H9 (cell line): ENCODE measurements at regions not wholly inside any gene's neighbourhood (a gene's known extent, or its start where the extent isn't known, plus 50 kb on each side); places are given as distances from the start of the nearest gene placed in this dataset.

Experiments used
- DNase-seq: peaks from one replicate; pipeline ENCODE4 v3.0.0-alpha.2; 2017
- H2AFZ ChIP-seq: one replicate; pipeline ENCODE4 v1.6.1; 2013; ENCODE audit warnings: mild to moderate bottlenecking, low read length, control low read depth, moderate library complexity
- H2AK5ac ChIP-seq: 2 replicates; pipeline ENCODE4 v1.6.1; 2013; ENCODE audit warnings: low read length, control low read depth, mixed read lengths; ENCODE audit not compliant: insufficient read length
- H2BK120ac ChIP-seq: one replicate; pipeline ENCODE4 v1.6.1; 2013; ENCODE audit warnings: low read depth, mild to moderate bottlenecking, low read length, control low read depth, inconsistent platforms; ENCODE audit not compliant: poor library complexity, severe bottlenecking
- H2BK12ac ChIP-seq: 2 replicates; pipeline ENCODE4 v1.6.1; 2013; ENCODE audit warnings: low read length, control low read depth, mixed read lengths, low read depth; ENCODE audit not compliant: insufficient read length
- H2BK15ac ChIP-seq: 2 replicates; pipeline ENCODE4 v1.6.1; 2013; ENCODE audit warnings: low read depth, low read length, control low read depth
- H2BK20ac ChIP-seq: one replicate; pipeline ENCODE4 v1.6.1; 2013; ENCODE audit warnings: low read depth, mild to moderate bottlenecking, low read length, control low read depth, inconsistent platforms; ENCODE audit not compliant: poor library complexity, severe bottlenecking
- H2BK5ac ChIP-seq: 2 replicates; pipeline ENCODE4 v1.6.1; 2013; ENCODE audit warnings: low read length, control low read depth, mixed read lengths; ENCODE audit not compliant: insufficient read length
- H3K14ac ChIP-seq: 2 replicates; pipeline ENCODE4 v1.6.1; 2013; ENCODE audit warnings: low read length, control low read depth; ENCODE audit not compliant: insufficient read depth
- H3K18ac ChIP-seq: 2 replicates; pipeline ENCODE4 v1.6.1; 2013; ENCODE audit warnings: low read depth, mild to moderate bottlenecking, mixed read lengths, low read length, control low read depth; ENCODE audit not compliant: insufficient read length
- H3K23ac ChIP-seq: 2 replicates; pipeline ENCODE4 v1.6.1; 2013; ENCODE audit warnings: low read length, control low read depth, mixed read lengths, low read depth; ENCODE audit not compliant: insufficient read length
- H3K23me2 ChIP-seq: 2 replicates; pipeline ENCODE4 v1.6.1; 2013; ENCODE audit warnings: low read depth, mild to moderate bottlenecking, mixed read lengths, low read length, control low read depth; ENCODE audit not compliant: insufficient read length, poor library complexity, severe bottlenecking
- H3K27ac ChIP-seq: 2 replicates; pipeline ENCODE4 v1.5.1; 2013; ENCODE audit warnings: low read length, control low read depth, mixed read lengths, low read depth; ENCODE audit not compliant: insufficient read length
- H3K27me3 ChIP-seq: 2 replicates; pipeline ENCODE4 v1.6.1; 2013; ENCODE audit warnings: low read length, control low read depth, inconsistent platforms; ENCODE audit not compliant: insufficient read depth
- H3K4ac ChIP-seq: 2 replicates; pipeline ENCODE4 v1.6.1; 2013; ENCODE audit warnings: low read depth, mild to moderate bottlenecking, control low read depth, inconsistent platforms, low read length, moderate library complexity
- H3K4me1 ChIP-seq: 2 replicates; pipeline ENCODE4 v1.6.1; 2013; ENCODE audit warnings: low read length, control low read depth, inconsistent platforms; ENCODE audit not compliant: insufficient read depth
- H3K4me2 ChIP-seq: 2 replicates; pipeline ENCODE4 v1.6.1; 2013; ENCODE audit warnings: low read length, control low read depth, mixed read lengths; ENCODE audit not compliant: insufficient read length, insufficient read depth
- H3K56ac ChIP-seq: 2 replicates; pipeline ENCODE4 v1.6.1; 2013; ENCODE audit warnings: low read depth, mild to moderate bottlenecking, mixed read lengths, low read length, control low read depth; ENCODE audit not compliant: insufficient read length
- H3K79me1 ChIP-seq: 2 replicates; pipeline ENCODE4 v1.6.1; 2013; ENCODE audit warnings: low read depth, mild to moderate bottlenecking, moderate library complexity, low read length, control low read depth, inconsistent platforms; ENCODE audit not compliant: insufficient read depth, poor library complexity, severe bottlenecking
- H3K79me2 ChIP-seq: 2 replicates; pipeline ENCODE4 v1.6.1; 2013; ENCODE audit warnings: low read length, control low read depth, inconsistent platforms; ENCODE audit not compliant: insufficient read depth
- H3K9ac ChIP-seq: 2 replicates; pipeline ENCODE4 v1.6.1; 2013; ENCODE audit warnings: low read length, control low read depth, mixed read lengths; ENCODE audit not compliant: insufficient read length; ENCODE audit errors: extremely low read depth
- H3K9me3 ChIP-seq: one replicate; pipeline ENCODE4 v1.6.1; 2013; ENCODE audit warnings: low read depth, low read length, inconsistent platforms; ENCODE audit not compliant: control insufficient read depth
- H3T11ph ChIP-seq: one replicate; pipeline ENCODE4 v1.6.1; 2013; ENCODE audit warnings: mild to moderate bottlenecking, low read length, control low read depth, inconsistent platforms
- H4K20me1 ChIP-seq: one replicate; pipeline ENCODE4 v1.6.1; 2013; ENCODE audit not compliant: control insufficient read depth, insufficient read length, insufficient read depth
- H4K5ac ChIP-seq: 2 replicates; pipeline ENCODE4 v1.6.1; 2013; ENCODE audit warnings: low read depth, mild to moderate bottlenecking, mixed read lengths, low read length, control low read depth; ENCODE audit not compliant: insufficient read length
- H4K8ac ChIP-seq: replicated peaks from 2 replicates; pipeline ENCODE4 v1.6.1; 2013; ENCODE audit warnings: low read length, control low read depth, mixed read lengths, low read depth; ENCODE audit not compliant: insufficient read length
- H4K91ac ChIP-seq: 2 replicates; pipeline ENCODE4 v1.6.1; 2013; ENCODE audit warnings: low read depth, mild to moderate bottlenecking, moderate library complexity, mixed read lengths, low read length, control low read depth; ENCODE audit not compliant: insufficient read length
- H3K27ac Mint-ChIP-seq, 3 experiments: 2 replicates in 2 of 3; 3 replicates in 1 of 3; pipeline ENCODE4 v1.8.0; 2020 to 2021; ENCODE audit warnings: mixed read lengths in 3 of 3, mild to moderate bottlenecking in 1 of 3, moderate library complexity in 1 of 3
- H3K27me3 Mint-ChIP-seq: 2 replicates; pipeline ENCODE4 v1.8.0; 2021; ENCODE audit warnings: low read depth, mild to moderate bottlenecking, moderate library complexity, mixed read lengths
- H3K36me3 Mint-ChIP-seq, 3 experiments: 2 replicates in 2 of 3; 3 replicates in 1 of 3; pipeline ENCODE4 v1.8.0; 2020 to 2021; ENCODE audit warnings: low read depth in 3 of 3, mixed read lengths in 3 of 3; ENCODE audit not compliant: insufficient read depth in 1 of 3
- H3K4me1 Mint-ChIP-seq, 2 experiments: 2 replicates each; pipeline ENCODE4 v1.8.0; 2020; ENCODE audit warnings: mixed read lengths in 2 of 2
- H3K4me3 Mint-ChIP-seq, 2 experiments: 2 replicates in 1 of 2; 3 replicates in 1 of 2; pipeline ENCODE4 v1.8.0; 2020 to 2021; ENCODE audit warnings: mild to moderate bottlenecking in 2 of 2, mixed read lengths in 2 of 2, moderate library complexity in 1 of 2
- H3K9me3 Mint-ChIP-seq, 2 experiments: 2 replicates in 1 of 2; 3 replicates in 1 of 2; pipeline ENCODE4 v1.8.0; 2020; ENCODE audit warnings: mild to moderate bottlenecking in 2 of 2, mixed read lengths in 2 of 2, moderate library complexity in 1 of 2
- WGBS: extraction: QIAGEN DNeasy Blood & Tissue Kit; methylation state at CpG from one replicate; pipeline ENCODE4 v1.1.7; 2013; ENCODE audit warnings: missing lambda C conversion rate, low lambda C conversion rate, mixed read lengths; ENCODE audit not compliant: insufficient read length; ENCODE audit errors: extremely low coverage; 5-methylcytosine and 5-hydroxymethylcytosine counted together
- TF ChIP-seq, protein P1 (sequence below): fragments of 200-600 bp; sonication (generic); conservative IDR thresholded peaks from 3 replicates; pipeline ENCODE4 v1.8.0; 2021; ENCODE audit warnings: antibody characterized with exemption, mild to moderate bottlenecking

DNA sequence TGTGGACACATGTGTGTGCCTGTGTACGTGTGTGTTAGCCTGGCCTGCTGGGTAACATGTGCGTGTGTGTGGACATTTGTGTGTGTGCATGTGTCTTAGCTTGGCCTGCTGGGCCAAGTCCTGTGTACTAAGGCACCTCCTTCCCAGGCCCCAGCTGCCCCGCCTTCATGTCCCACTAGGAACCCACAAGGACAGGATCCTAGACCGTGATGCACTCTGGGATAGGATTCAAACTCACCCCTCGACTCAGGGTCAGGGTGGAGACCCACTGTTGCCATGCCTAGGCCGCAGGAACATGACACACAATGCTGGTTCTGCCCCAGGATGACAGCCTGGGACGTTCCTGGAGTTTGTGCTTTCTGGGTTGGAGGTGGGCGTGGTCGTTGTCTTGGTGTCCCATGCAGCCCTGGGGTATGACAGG, 89.9 kb upstream of the TMPRSS2 start:
- Histone ChIP-seq H3K79me2 (no peaks in the 10 kb centered on the region), H4K8ac (no peak overlapping the region), H4K5ac (no peak overlapping the region), H2BK5ac (no peak overlapping the region), H2BK120ac (no peak overlapping the region), H2BK12ac (no peak overlapping the region), H2BK20ac (no peak overlapping the region), H3K9me3 (no peaks in the 10 kb centered on the region), H3K56ac (no peak overlapping the region), H3K14ac (no peak overlapping the region; the same call in 1 of the 2 replicates), H3K4me2 (no peak overlapping the region), H3K18ac (no peak overlapping the region), H3K4ac (no peak overlapping the region), H3K4me1 (peaks cover 10% of the 10 kb centered on the region), H4K91ac (no peak overlapping the region), H3T11ph (no peak overlapping the region), H3K79me1 (no peaks in the 10 kb centered on the region), H3K27me3 (no peaks in the 10 kb centered on the region; the same call in 1 of the 2 replicates), H3K23ac (no peak overlapping the region), H3K27ac (no peak overlapping the region), H3K23me2 (no peaks in the 10 kb centered on the region), H4K20me1 (no peaks in the 10 kb centered on the region), H3K9ac (no peak overlapping the region), H2AFZ (no peak overlapping the region), H2AK5ac (no peak overlapping the region), H2BK15ac (no peak overlapping the region)
- Mint-ChIP-seq H3K4me1 (peaks cover 22 to 29% of the 10 kb centered on the region in 2 experiments), H3K36me3 (no peaks in the 10 kb centered on the region), H3K27me3 (peaks cover 40% of the 10 kb centered on the region), H3K9me3 (no peaks in the 10 kb centered on the region; a peak in 1 of 5 replicates), H3K27ac (no peak overlapping the region), H3K4me3 (no peak overlapping the region)
- TF ChIP-seq, protein P1, sequence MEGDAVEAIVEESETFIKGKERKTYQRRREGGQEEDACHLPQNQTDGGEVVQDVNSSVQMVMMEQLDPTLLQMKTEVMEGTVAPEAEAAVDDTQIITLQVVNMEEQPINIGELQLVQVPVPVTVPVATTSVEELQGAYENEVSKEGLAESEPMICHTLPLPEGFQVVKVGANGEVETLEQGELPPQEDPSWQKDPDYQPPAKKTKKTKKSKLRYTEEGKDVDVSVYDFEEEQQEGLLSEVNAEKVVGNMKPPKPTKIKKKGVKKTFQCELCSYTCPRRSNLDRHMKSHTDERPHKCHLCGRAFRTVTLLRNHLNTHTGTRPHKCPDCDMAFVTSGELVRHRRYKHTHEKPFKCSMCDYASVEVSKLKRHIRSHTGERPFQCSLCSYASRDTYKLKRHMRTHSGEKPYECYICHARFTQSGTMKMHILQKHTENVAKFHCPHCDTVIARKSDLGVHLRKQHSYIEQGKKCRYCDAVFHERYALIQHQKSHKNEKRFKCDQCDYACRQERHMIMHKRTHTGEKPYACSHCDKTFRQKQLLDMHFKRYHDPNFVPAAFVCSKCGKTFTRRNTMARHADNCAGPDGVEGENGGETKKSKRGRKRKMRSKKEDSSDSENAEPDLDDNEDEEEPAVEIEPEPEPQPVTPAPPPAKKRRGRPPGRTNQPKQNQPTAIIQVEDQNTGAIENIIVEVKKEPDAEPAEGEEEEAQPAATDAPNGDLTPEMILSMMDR = no peak
- DNase-seq = no peak
- WGBS = no CpG with 5 or more reads among the region's 9 CpGs
